RWPE1 (cell line): ENCODE measurements at regions not wholly inside any gene's neighbourhood (a gene's known extent, or its start where the extent isn't known, plus 50 kb on each side); places are given as distances from the start of the nearest gene placed in this dataset.

Experiments used
- CTCF ChIA-PET: fragments of 350-600 bp; sonication (Branson Sonifier 250); formaldehyde crosslinking; extraction: SDS; loops from one replicate; lab custom pipeline; 2021; lab: Yijun Ruan, JAX
- POLR2A ChIA-PET: fragments of 400-600 bp; formaldehyde crosslinking; extraction: SDS; loops from one replicate; lab custom pipeline; 2020; ENCODE audit warnings: antibody characterized with exemption; ENCODE audit not compliant: low non-redundant PET; lab: Yijun Ruan, JAX
- DNase-seq: peaks from one replicate; pipeline ENCODE4 v3.0.0; 2012; ENCODE audit warnings: low spot score
- H3K27ac ChIP-seq: fragments of 450-650 bp; 2 replicates; pipeline ENCODE4 v1.5.1; 2017
- TF ChIP-seq, protein P1 (sequence below): fragments of 450-650 bp; conservative IDR thresholded peaks from 2 replicates; pipeline ENCODE4 v1.5.1; 2017; ENCODE audit warnings: low read depth, mild to moderate bottlenecking

DNA sequence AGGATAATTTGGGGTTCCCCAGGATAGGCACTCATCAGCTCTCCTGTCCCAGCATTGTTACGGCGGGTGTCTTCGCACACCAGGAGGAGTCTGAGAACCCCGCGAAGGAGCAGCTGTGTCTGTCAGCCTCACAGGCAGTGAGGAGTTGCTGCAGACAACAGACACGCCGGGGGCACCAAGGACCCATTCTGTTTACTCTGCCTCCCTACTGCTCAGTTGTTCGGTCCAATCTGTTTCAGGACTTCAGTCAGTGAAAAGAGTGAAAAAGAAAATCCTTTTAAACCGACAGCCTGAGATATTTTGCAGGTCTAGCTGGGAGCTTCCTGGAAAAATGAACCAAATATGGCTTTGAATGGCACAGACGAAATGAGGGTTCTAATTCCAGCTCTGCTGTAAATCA is 288.4 kb downstream of the OMA1 start:
- ChIA-PET POLR2A (no interaction called here), CTCF (no interaction called here)
- DNase-seq: no peak
- TF ChIP-seq, protein P1, sequence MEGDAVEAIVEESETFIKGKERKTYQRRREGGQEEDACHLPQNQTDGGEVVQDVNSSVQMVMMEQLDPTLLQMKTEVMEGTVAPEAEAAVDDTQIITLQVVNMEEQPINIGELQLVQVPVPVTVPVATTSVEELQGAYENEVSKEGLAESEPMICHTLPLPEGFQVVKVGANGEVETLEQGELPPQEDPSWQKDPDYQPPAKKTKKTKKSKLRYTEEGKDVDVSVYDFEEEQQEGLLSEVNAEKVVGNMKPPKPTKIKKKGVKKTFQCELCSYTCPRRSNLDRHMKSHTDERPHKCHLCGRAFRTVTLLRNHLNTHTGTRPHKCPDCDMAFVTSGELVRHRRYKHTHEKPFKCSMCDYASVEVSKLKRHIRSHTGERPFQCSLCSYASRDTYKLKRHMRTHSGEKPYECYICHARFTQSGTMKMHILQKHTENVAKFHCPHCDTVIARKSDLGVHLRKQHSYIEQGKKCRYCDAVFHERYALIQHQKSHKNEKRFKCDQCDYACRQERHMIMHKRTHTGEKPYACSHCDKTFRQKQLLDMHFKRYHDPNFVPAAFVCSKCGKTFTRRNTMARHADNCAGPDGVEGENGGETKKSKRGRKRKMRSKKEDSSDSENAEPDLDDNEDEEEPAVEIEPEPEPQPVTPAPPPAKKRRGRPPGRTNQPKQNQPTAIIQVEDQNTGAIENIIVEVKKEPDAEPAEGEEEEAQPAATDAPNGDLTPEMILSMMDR: no peak
- H3K27ac ChIP-seq: no peak overlapping the region

DNA sequence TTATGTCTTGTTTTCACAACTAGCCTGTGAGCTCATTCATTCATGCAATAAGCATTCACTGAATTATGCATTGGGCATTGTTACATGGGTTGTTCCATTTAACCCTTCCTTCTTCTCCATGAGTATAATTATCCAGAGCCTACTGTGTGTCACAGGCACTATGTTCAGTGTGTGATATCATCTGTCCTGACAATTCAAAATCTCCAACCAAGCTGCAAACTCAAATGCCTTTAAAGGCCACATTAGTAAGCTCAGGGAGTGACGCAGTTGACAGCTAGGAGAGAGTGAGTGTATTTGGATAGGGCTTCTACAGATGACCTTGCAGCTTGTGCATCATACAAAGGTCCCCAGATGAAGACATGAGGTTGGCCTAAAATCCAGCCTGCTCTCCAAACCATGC is 289.5 kb downstream of the OMA1 start:
- no peak for DNase-seq
- H3K27ac ChIP-seq: no peak overlapping the region
- TF ChIP-seq, protein P1: no peak
- ChIA-PET CTCF (no interaction called here), POLR2A (no interaction called here)

DNA sequence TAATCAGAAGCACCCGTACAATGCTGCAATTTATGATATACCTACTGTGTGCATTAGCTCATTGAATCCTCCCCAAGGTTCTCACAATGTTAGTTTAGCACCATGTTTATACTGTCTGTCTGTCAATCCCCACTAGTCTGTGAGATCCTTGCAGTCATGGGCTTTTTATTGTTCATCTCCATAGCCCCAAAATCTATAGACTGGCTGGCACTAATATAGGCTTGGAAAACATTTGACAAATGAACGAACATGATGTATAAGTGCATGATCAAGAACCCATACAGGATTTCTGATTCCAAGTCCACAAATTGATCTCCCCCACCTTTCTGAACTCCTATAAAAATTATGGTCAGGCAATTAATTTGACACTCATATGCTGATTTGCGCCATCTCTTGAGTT is 290.0 kb downstream of the OMA1 start:
- no peak for DNase-seq
- ChIA-PET POLR2A (no interaction called here), CTCF (no interaction called here)
- no peak overlapping the region for H3K27ac ChIP-seq
- TF ChIP-seq, protein P1: no peak

DNA sequence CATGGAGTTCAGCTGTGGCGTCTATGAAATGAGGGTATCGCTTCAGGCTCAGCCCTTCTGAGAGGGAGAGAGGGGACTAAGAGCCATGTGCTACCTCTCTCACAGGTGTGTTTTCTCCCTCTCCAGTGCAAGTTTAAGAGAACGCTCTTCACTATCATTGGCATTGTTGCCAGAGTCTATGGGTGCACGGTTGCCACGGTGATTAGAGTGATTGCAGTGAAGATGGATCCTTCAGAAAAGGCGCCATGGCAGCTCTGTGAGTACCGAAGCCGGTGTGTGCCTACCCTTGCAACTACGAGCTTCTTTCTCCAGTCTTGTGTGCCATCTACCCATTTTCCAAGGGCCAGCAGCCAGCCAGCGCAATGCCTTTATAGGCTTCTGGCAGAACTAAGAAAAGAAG is 290.5 kb downstream of the OMA1 start:
- no peak overlapping the region for H3K27ac ChIP-seq
- no peak for DNase-seq
- TF ChIP-seq, protein P1: no peak
- ChIA-PET POLR2A (no interaction called here), CTCF (no interaction called here)

GRCh38 chr1:58255192-58255591 is 291.3 kb downstream of the OMA1 start:
- DNase-seq: no peak
- POLR2A ChIA-PET: no interaction called here
- TF ChIP-seq, protein P1: no peak
- CTCF ChIA-PET: no interaction called here
- H3K27ac ChIP-seq: no peak overlapping the region

DNA sequence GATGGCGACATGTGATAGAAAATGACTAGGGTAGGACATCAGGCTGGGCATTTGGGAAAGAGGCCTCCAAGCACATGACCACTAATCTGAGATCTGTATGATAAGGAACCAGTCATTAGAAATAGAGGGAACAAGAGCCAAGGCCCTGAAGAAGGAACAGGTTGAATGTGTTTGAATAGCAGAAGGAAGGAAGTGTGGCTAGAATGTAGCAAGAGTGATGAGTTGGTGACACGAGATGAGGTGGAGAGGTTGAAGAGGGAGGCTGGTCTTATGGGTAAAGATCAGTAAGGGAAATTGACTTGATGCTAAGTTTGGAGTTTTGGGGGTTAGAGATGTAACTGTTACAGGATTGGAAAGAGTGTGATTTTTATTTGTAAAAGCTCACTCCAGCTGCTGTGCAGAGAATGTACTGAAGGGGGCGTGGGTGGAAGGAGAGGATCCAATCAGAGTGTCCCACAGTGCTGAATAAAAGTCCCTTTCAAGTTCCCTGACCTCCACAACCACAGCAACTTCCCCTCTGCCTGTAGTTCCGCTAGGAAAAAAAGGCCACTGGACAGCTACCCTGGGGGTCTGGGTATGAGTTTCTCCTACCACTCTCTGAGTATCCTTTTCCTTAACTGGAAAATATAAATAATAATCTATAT is 295.0 kb downstream of the OMA1 start:
- ChIA-PET CTCF (interaction anchor here (0.6 kb wide), 1 partner anchor 487 kb away, joined by 4 read pairs; no protein-coding TSS in a partner anchor), POLR2A (no interaction called here)
- TF ChIP-seq, protein P1: no peak
- no peak for DNase-seq
- H3K27ac ChIP-seq: no peak overlapping the region
